Choroid plexus epithelial cell (primary cell): ENCODE measurements at regions not wholly inside any gene's neighbourhood (a gene's known extent, or its start where the extent isn't known, plus 50 kb on each side); places are given as distances from the start of the nearest gene placed in this dataset.

Source experiments
- DNase-seq: peaks from one replicate; pipeline ENCODE4 v3.0.0-alpha.2; 2010; ENCODE audit warnings: low read depth
- H3K4me3 ChIP-seq: 2 replicates; pipeline ENCODE4 v1.5.1; 2011; ENCODE audit warnings: low read depth, mild to moderate bottlenecking, control low read depth, low read length, moderate library complexity
- CTCF ChIP-seq: conservative IDR thresholded peaks from 2 replicates; pipeline ENCODE4 v1.5.1; 2011; ENCODE audit warnings: low read depth, mild to moderate bottlenecking, control low read depth, inconsistent platforms, low read length, moderate library complexity

- H3K4me3 ChIP-seq = no peak overlapping the region
- TF ChIP-seq CTCF = no peak
- DNase-seq = no peak
Observed at GRCh38 chr4:10342866-10343265, 114.4 kb downstream of the ZNF518B start.

- TF ChIP-seq CTCF = no peak
- DNase-seq = no peak
- H3K4me3 ChIP-seq = no peak overlapping the region
Observed at GRCh38 chr4:10336471-10336870, 120.8 kb downstream of the ZNF518B start.

GRCh38 chr4:10335050-10335449, 122.2 kb downstream of the ZNF518B start:
- no peak for TF ChIP-seq CTCF
- DNase-seq = no peak
- H3K4me3 ChIP-seq = no peak overlapping the region

GRCh38 chr4:10334506-10335028, 122.7 kb downstream of the ZNF518B start:
- no peak for TF ChIP-seq CTCF
- no peak overlapping the region for H3K4me3 ChIP-seq
- no peak for DNase-seq

- no peak for TF ChIP-seq CTCF
Observed at GRCh38 chr4:10333942-10334341, 123.3 kb downstream of the ZNF518B start.

GRCh38 chr4:10326075-10326474, 131.2 kb downstream of the ZNF518B start:
- no peak for TF ChIP-seq CTCF

More at GRCh38 chr4:10333942-10334341, 123.3 kb downstream of the ZNF518B start:
- DNase-seq = no peak
- no peak overlapping the region for H3K4me3 ChIP-seq

GRCh38 chr4:10321931-10322330, 135.3 kb downstream of the ZNF518B start:
- TF ChIP-seq CTCF = no peak
- no peak for DNase-seq
- no peak overlapping the region for H3K4me3 ChIP-seq

More at GRCh38 chr4:10326075-10326474, 131.2 kb downstream of the ZNF518B start:
- no peak for DNase-seq
- no peak overlapping the region for H3K4me3 ChIP-seq
